ENCODE measurements at regions not wholly inside any gene's neighbourhood (a gene's known extent, or its start where the extent isn't known, plus 50 kb on each side); places are given as distances from the start of the nearest gene placed in this dataset.

DNA sequence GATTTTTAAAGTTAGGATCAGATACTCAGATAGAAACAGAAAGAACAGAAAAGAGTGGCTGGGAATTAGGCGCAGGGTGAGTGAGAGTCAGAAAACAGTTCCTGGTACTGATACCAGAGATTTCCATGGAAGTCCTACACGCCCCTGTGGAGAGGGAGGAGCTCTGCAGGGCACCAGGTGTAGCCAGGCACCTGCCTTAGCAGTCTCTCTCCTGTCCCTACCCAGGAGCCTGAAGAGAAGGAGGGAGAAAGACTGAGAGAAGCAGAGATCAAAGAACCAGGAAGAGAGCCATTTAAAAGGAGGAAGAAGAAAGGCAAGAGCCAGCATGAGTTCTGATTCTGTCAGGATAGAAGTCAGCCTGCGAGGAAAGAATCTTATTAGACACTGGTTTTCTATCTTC is 65.0 kb downstream of the CBLN1 start:
- no peak for DNase-seq (ENCODE audit: low spot score)

DNA sequence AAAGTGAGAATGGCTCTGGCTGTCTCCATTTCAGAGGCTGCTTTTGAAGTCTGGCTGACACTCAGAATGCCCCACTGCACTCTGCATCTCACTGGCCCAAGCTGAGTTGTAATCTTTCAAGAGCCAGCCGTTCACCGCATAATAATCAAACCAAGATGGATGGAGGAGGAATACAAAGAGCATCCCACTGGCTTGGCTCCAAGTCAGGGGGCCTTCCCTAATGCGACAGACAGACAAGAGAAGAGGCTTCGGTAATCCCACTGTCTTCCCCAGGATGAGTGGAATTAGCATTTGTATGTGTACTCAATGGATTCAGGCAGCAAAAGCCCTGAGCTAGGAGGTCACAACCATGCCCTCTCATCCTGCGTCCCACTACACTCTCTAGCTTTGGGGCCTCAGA is 68.0 kb downstream of the CBLN1 start:
- no peak for DNase-seq (ENCODE audit: low spot score)

- no peak for DNase-seq (ENCODE audit: low spot score)
Observed at GRCh38 chr16:49204191-49204590, 77.4 kb downstream of the CBLN1 start.

GRCh38 chr16:49203361-49203760 is 78.3 kb downstream of the CBLN1 start:
- no peak for DNase-seq (ENCODE audit: low spot score)

GRCh38 chr16:49201118-49201517 is 80.5 kb downstream of the CBLN1 start:
- no peak for DNase-seq (ENCODE audit: low spot score)

GRCh38 chr16:49200223-49200820 is 81.3 kb downstream of the CBLN1 start:
- DNase-seq (ENCODE audit: low spot score): no peak

GRCh38 chr16:49195237-49195548 is 86.4 kb downstream of the CBLN1 start:
- no peak for DNase-seq (ENCODE audit: low spot score)

DNA sequence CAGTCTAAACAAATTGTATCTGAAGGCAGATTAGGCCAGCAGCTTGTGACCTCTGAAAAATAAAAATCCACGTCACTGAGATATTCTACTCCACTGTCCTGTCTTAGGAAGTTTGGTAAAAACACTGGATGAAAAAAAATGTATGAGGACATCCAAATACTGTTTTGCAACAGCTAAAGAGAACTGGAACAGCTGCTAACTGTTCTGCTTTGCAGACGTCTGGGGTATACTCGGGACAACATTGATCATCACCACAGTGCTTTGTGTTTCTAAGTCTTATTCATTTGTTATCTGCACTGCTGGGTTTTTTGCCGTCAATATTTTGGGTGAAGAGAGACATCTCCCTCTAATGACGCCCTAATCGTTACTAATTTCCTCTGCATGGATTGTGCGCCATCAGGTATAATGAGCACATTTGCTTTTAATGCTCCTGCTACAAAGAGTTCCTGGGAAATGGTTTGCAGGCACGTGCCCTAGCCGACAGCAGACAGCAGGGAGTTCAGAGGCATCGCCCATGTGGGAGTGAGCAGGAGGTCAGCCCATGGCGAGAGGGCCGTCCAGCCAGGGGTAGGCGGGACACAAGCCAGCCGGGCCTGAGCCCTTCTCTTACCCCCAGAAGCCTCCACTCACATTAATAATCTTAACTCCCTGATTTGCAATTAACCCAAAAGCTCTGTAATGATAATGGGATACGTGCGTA is 87.0 kb downstream of the CBLN1 start:
- DNase-seq (ENCODE audit: low spot score): no peak

GRCh38 chr16:49193596-49193995 is 88.0 kb downstream of the CBLN1 start:
- no peak for DNase-seq (ENCODE audit: low spot score)

GRCh38 chr16:49189286-49189685 is 92.4 kb downstream of the CBLN1 start:
- DNase-seq (ENCODE audit: low spot score): no peak

GRCh38 chr16:49183911-49184310 is 97.7 kb downstream of the CBLN1 start:
- no peak for DNase-seq (ENCODE audit: low spot score)

DNA sequence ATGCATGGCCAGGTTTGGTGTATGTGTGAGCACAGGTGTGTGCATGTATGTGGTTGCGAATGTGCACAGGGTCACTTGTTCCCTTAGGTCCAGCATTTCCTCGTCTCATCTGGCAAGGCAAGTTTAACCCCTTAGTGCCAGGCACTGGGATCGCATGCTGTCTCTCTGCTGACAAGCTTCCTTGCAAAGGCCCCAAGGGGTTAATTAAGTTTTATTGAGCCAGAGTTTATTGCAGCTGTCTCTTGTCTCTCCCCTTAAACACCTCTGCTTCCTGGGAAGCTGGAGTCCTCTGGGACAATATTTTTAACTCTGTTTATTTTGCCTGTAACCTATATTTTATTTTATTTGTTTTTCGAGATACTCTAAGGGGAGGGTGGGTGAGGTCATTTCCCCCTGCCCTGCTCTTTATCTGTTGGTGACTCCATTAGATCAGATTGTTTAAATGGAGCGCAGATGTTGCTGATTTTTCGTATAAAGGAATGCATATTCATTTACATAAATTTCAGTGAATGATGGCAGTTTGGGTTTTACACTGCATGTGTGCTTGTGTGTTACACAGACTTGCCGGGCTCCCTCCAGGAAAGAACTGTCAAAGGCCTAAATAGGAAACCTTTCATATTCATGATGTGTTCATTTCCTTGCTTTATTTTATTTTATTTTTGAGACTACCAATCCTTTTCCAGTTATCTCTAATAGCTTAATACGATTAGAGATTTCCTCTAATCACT is 99.7 kb downstream of the CBLN1 start:
- DNase-seq (ENCODE audit: low spot score): no peak

- DNase-seq (ENCODE audit: low spot score): no peak
Observed at GRCh38 chr16:49179714-49180330, 101.8 kb downstream of the CBLN1 start.

GRCh38 chr16:49168126-49168525 is 113.5 kb downstream of the CBLN1 start:
- DNase-seq (ENCODE audit: low spot score): no peak

GRCh38 chr16:49165025-49165424 is 116.6 kb downstream of the CBLN1 start:
- DNase-seq (ENCODE audit: low spot score): no peak

- no peak for DNase-seq (ENCODE audit: low spot score)
Observed at GRCh38 chr16:49161191-49161590, 120.4 kb downstream of the CBLN1 start.

DNA sequence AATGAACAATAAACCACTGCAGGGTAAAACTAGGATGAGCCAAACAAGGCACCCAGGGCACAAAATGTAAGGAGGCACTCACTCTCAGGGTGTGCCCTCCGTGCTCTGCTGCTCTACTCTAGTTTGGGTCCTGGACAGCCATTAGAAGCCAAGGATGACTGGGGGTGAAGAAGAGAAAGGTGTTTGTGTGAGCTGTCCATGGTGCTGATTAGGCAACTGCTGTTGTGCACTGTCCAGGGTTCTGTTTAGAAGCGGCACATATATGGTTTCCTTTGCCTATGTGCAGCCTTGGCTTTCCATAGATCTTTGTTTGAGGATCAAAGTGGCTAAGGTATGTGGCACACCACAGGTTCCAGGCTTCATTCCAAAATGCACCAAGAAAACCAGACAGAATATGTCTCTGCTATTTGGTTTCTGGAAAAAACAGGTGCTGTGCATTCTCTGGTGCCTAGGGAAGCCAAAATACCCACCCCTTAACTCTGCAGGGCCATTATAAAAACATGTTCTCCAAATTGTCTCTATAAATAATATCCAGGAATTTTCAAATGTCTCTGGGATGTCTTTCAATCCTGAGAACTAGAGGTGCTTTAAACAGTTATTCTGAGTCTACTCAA is 123.5 kb downstream of the CBLN1 start:
- DNase-seq (ENCODE audit: low spot score): no peak

GRCh38 chr16:49150341-49150740 is 131.3 kb downstream of the CBLN1 start:
- no peak for DNase-seq (ENCODE audit: low spot score)

DNA sequence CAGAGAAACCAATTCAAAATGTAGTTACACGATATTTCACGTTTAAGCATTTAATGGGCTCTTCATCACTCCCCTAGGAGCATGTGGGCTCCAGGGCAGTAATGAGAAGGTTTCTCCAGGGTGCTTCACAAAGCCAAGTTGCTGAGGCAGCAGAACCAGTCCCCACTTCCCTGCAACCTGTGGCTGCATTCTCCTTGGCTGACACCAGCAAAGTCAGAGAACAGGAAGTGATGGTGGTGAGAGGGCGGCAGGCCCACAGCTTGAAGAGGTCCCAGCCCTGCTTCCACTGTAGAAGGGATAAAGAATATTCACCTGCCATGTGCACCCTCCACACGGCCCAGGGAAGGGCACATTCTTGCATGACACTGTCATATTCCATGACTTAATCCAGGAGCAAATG is 133.2 kb downstream of the CBLN1 start:
- DNase-seq (ENCODE audit: low spot score): no peak

DNA sequence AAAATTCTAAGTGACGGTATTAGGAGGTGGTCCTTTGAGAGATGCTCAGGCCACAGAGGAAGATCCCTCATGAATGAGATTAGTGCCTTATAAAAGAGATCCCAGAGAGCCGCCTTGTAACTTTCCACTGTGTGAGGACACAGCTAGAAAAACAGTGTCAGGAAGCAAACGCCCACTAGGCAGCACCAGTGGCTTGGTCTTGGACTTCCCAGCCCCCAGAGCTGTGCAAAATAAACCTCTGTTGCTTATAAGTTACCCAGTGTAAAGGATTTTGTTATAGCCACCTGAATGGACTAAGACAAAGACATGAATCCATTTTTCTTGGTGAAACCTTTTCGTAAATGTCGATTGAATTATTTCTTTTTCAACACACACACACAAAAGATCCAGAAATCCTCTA is 141.0 kb downstream of the CBLN1 start:
- no peak for DNase-seq (ENCODE audit: low spot score)

GRCh38 chr16:49130397-49130796 is 151.2 kb downstream of the CBLN1 start:
- DNase-seq (ENCODE audit: low spot score): no peak

GRCh38 chr16:49129935-49130334 is 151.7 kb downstream of the CBLN1 start:
- DNase-seq (ENCODE audit: low spot score): no peak

DNA sequence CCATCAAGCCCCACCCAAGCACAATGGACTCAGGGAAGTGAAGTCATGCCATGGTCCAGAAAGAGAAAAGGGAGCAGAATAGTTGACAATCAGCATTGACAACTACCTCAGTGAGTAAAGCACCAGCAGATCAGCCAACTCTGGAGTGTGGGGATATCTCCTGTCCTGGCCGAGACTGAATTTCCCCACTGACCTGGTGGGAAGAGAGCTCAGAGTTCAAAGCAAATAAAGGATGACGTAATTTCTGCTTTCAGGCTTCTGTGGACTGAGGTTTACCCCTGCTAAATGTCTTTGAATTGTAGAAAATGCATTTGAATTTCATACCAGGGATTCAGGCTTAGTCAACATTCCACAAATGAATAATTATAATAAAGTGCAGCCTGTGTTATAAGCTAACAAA is 152.9 kb downstream of the CBLN1 start:
- DNase-seq (ENCODE audit: low spot score): no peak
